Thoracic aorta (tissue), 2 donors: ENCODE measurements at regions not wholly inside any gene's neighbourhood (a gene's known extent, or its start where the extent isn't known, plus 50 kb on each side); places are given as distances from the start of the nearest gene placed in this dataset.

ENCODE experiments used
- ATAC-seq: fragments of 150-250 bp; one replicate; pipeline ENCODE4 v1.8.0; 2017; ENCODE audit warnings: low read depth; ENCODE audit not compliant: insufficient number of reproducible peaks, low FRiP score
- DNase-seq: peaks from one replicate; pipeline ENCODE4 v3.0.0-alpha.2; 2020; ENCODE audit warnings: low spot score
- H3K27ac ChIP-seq, 2 donors: fragments of 200-600 bp; sonication (generic); 1 replicate in 1 of 2; 2 replicates in 1 of 2; pipeline ENCODE4 v1.5.1; 2016; ENCODE audit warnings: mild to moderate bottlenecking in 2 of 2, moderate library complexity in 2 of 2
- H3K27me3 ChIP-seq: fragments of 200-600 bp; sonication (generic); replicated peaks from 2 replicates; pipeline ENCODE4 v1.6.0; 2016; ENCODE audit warnings: mild to moderate bottlenecking; ENCODE audit not compliant: insufficient read depth
- H3K36me3 ChIP-seq: fragments of 200-600 bp; sonication (generic); one replicate; pipeline ENCODE4 v1.5.1; 2016
- H3K4me1 ChIP-seq, 2 donors: fragments of 200-600 bp; sonication (generic); 1 replicate in 1 of 2; 2 replicates in 1 of 2; pipeline versions ENCODE4 v1.5.1 to v1.6.0; 2016; ENCODE audit warnings: low read depth in 2 of 2, mild to moderate bottlenecking in 1 of 2; ENCODE audit not compliant: control insufficient read depth in 1 of 2
- H3K4me3 ChIP-seq: fragments of 200-600 bp; sonication (generic); 2 replicates; pipeline ENCODE4 v1.5.1; 2016; ENCODE audit warnings: mild to moderate bottlenecking
- H3K9me3 ChIP-seq: fragments of 200-600 bp; sonication (generic); 2 replicates; pipeline ENCODE4 v1.5.1; 2016
- CTCF ChIP-seq: fragments of 200-600 bp; sonication (generic); IDR thresholded peaks from one replicate; pipeline ENCODE4 v1.5.1; 2019; ENCODE audit warnings: antibody characterized with exemption

GRCh38 chr12:87783467-87783866, 245.7 kb downstream of the C12orf50 start:
- Histone ChIP-seq H3K4me1 (peaks cover 0 to 7% of the 10 kb centered on the region in 2 donors), H3K27me3 (no peaks in the 10 kb centered on the region), H3K27ac (no peak overlapping the region), H3K4me3 (no peak overlapping the region), H3K9me3 (no peaks in the 10 kb centered on the region), H3K36me3 (no peaks in the 10 kb centered on the region)
- ATAC-seq, result no peak
- no peak for TF ChIP-seq CTCF
- no peak for DNase-seq

- H3K36me3 ChIP-seq, result no peaks in the 10 kb centered on the region
- no peak overlapping the region for H3K27ac ChIP-seq
- TF ChIP-seq CTCF, result no peak
- no peaks in the 10 kb centered on the region for H3K27me3 ChIP-seq
- peaks cover 0 to 7% of the 10 kb centered on the region in 2 donors for H3K4me1 ChIP-seq
- no peak overlapping the region for H3K4me3 ChIP-seq
- ATAC-seq (no peak), DNase-seq (no peak)
- no peaks in the 10 kb centered on the region for H3K9me3 ChIP-seq
Measured at GRCh38 chr12:87782838-87783237, 246.4 kb downstream of the C12orf50 start.

GRCh38 chr12:87779858-87780498, 249.2 kb downstream of the C12orf50 start:
- Histone ChIP-seq H3K9me3 (no peaks in the 10 kb centered on the region), H3K27ac (no peak overlapping the region), H3K27me3 (no peaks in the 10 kb centered on the region), H3K4me3 (no peak overlapping the region), H3K4me1 (peaks cover 0 to 15% of the 10 kb centered on the region in 2 donors), H3K36me3 (no peaks in the 10 kb centered on the region)
- ATAC-seq, result no peak
- no peak for TF ChIP-seq CTCF
- no peak for DNase-seq

GRCh38 chr12:87779016-87779415, 250.2 kb downstream of the C12orf50 start:
- ATAC-seq, result no peak
- H3K9me3 ChIP-seq, result no peaks in the 10 kb centered on the region
- H3K36me3 ChIP-seq, result no peaks in the 10 kb centered on the region
- H3K27ac ChIP-seq, result no peak overlapping the region
- H3K4me3 ChIP-seq, result no peak overlapping the region
- DNase-seq, result no peak
- peaks cover 0 to 15% of the 10 kb centered on the region in 2 donors for H3K4me1 ChIP-seq
- H3K27me3 ChIP-seq, result no peaks in the 10 kb centered on the region
- no peak for TF ChIP-seq CTCF

- Histone ChIP-seq H3K4me3 (no peak overlapping the region), H3K4me1 (peaks cover 0 to 15% of the 10 kb centered on the region in 2 donors), H3K9me3 (no peaks in the 10 kb centered on the region), H3K27me3 (no peaks in the 10 kb centered on the region), H3K36me3 (no peaks in the 10 kb centered on the region), H3K27ac (no peak overlapping the region)
- ATAC-seq (no peak), DNase-seq (no peak)
- no peak for TF ChIP-seq CTCF
Measured at GRCh38 chr12:87778065-87778464, 251.1 kb downstream of the C12orf50 start.
